Endothelial cell of umbilical vein (primary cell): ENCODE measurements at regions not wholly inside any gene's neighbourhood (a gene's known extent, or its start where the extent isn't known, plus 50 kb on each side); places are given as distances from the start of the nearest gene placed in this dataset.

Source experiments
- GATA2 ChIP-seq: IDR thresholded peaks from 2 replicates; pipeline ENCODE4 v1.7.0; 2011; ENCODE audit warnings: low read depth, mild to moderate bottlenecking, moderate library complexity, mixed read lengths, low read length; ENCODE audit not compliant: insufficient read length, insufficient read depth
- JUN ChIP-seq: IDR thresholded peaks from 2 replicates; pipeline ENCODE4 v1.6.1; 2011; ENCODE audit warnings: borderline replicate concordance, low read depth; ENCODE audit not compliant: insufficient read length, insufficient read depth
- MYC ChIP-seq: IDR thresholded peaks from one replicate; pipeline ENCODE4 v1.6.1; 2011; ENCODE audit warnings: mild to moderate bottlenecking, low read depth, low read length
- POLR2A ChIP-seq: IDR thresholded peaks from 2 replicates; pipeline ENCODE4 v1.6.1; 2012; ENCODE audit warnings: low read depth, mild to moderate bottlenecking, control low read depth, low read length
- TF ChIP-seq, protein P1 (sequence below), 2 donors: IDR thresholded peaks; 1 replicate in 1 of 2; 2 replicates in 1 of 2; pipeline ENCODE4 v1.5.1; 2011; ENCODE audit warnings: low read length in 2 of 2, mild to moderate bottlenecking in 2 of 2, moderate library complexity in 2 of 2, control low read depth in 1 of 2, inconsistent platforms in 1 of 2, low read depth in 1 of 2; ENCODE audit not compliant: insufficient read depth in 1 of 2; ENCODE audit errors: extremely low read depth in 1 of 2
- TF ChIP-seq, protein P2 (sequence below): IDR thresholded peaks from 2 replicates; pipeline ENCODE4 v1.6.1; 2011; ENCODE audit not compliant: insufficient read depth, insufficient read length

DNA sequence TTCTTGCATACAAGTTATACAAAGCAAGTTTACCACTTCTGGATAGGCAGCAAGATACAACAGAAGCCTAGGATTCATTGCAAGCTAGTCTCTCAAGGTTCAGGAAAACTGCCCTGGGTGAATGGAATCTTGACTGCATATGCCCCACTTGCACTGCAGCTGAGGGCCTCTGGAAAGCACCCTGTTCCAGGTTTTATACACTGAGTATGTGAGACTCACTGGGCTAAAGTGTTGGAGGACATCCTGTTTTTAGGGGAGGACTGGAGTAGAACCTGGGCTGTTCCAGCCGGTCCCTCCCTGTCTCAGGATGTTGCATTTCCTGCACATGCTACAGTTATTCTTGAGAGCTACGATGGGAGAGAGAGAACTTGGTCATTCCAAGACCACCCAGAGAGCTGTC lies 168.5 kb upstream of the NUDT6 start:
- TF ChIP-seq, protein P1, sequence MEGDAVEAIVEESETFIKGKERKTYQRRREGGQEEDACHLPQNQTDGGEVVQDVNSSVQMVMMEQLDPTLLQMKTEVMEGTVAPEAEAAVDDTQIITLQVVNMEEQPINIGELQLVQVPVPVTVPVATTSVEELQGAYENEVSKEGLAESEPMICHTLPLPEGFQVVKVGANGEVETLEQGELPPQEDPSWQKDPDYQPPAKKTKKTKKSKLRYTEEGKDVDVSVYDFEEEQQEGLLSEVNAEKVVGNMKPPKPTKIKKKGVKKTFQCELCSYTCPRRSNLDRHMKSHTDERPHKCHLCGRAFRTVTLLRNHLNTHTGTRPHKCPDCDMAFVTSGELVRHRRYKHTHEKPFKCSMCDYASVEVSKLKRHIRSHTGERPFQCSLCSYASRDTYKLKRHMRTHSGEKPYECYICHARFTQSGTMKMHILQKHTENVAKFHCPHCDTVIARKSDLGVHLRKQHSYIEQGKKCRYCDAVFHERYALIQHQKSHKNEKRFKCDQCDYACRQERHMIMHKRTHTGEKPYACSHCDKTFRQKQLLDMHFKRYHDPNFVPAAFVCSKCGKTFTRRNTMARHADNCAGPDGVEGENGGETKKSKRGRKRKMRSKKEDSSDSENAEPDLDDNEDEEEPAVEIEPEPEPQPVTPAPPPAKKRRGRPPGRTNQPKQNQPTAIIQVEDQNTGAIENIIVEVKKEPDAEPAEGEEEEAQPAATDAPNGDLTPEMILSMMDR (IDR thresholded peaks at IDR 0.05; ENCODE audit: extremely low read depth in 1 of 2, insufficient read depth in 1 of 2, low read depth in 1 of 2, low read length in 2 of 2), result no peak
- TF ChIP-seq, protein P2, sequence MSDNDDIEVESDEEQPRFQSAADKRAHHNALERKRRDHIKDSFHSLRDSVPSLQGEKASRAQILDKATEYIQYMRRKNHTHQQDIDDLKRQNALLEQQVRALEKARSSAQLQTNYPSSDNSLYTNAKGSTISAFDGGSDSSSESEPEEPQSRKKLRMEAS, result no peak
- TF ChIP-seq POLR2A (no peak), JUN (no peak), MYC (no peak), GATA2 (no peak)
